GM13977 (cell line): ENCODE measurements at regions not wholly inside any gene's neighbourhood (a gene's known extent, or its start where the extent isn't known, plus 50 kb on each side); places are given as distances from the start of the nearest gene placed in this dataset.

ENCODE experiments used
- DNase-seq: peaks from one replicate; pipeline ENCODE4 v3.0.0; 2012; ENCODE audit warnings: low spot score
- CTCF ChIP-seq: IDR thresholded peaks from 2 replicates; pipeline ENCODE4 v1.5.1; 2012; ENCODE audit warnings: mild to moderate bottlenecking, control low read depth; ENCODE audit not compliant: insufficient read depth; ENCODE audit errors: extremely low read depth, missing control alignments
- in situ Hi-C: fragments of 300-500 bp; cut with MboI; formaldehyde crosslinking; loops from one replicate; pipeline ENCODE4 v1.12.0; 2022; ENCODE audit warnings: low sequenced_read_pairs, low pct_unique_long_range_greater_than_20kb, mixed read lengths, inconsistent platforms; ENCODE audit not compliant: unreplicated experiment

GRCh38 chr12:87317302-87317701, 711.9 kb downstream of the C12orf50 start:
- in situ Hi-C loops: no loop called here
- TF ChIP-seq CTCF: no peak
- DNase-seq: no peak

GRCh38 chr12:87311206-87311605, 718.0 kb downstream of the C12orf50 start:
- DNase-seq: no peak
- in situ Hi-C loops: no loop called here
- no peak for TF ChIP-seq CTCF

- in situ Hi-C loops: no loop called here
- no peak for DNase-seq
- TF ChIP-seq CTCF: no peak
These were observed 719.1 kb downstream of the C12orf50 start for GRCh38 chr12:87310126-87310525.

- no peak for DNase-seq
- TF ChIP-seq CTCF: no peak
- in situ Hi-C loops: no loop called here
These were observed 723.7 kb downstream of the C12orf50 start for GRCh38 chr12:87305481-87305880.

GRCh38 chr12:87304406-87304805, 724.8 kb downstream of the C12orf50 start:
- DNase-seq: no peak
- in situ Hi-C loops: no loop called here
- TF ChIP-seq CTCF: no peak

GRCh38 chr12:87303396-87304012, 725.7 kb downstream of the C12orf50 start:
- no peak for DNase-seq
- TF ChIP-seq CTCF: no peak
- in situ Hi-C loops: no loop called here

- no peak for TF ChIP-seq CTCF
- no peak for DNase-seq
- in situ Hi-C loops: no loop called here
These were observed 727.0 kb downstream of the C12orf50 start for GRCh38 chr12:87302126-87302745.
